ENCODE measurements at regions not wholly inside any gene's neighbourhood (a gene's known extent, or its start where the extent isn't known, plus 50 kb on each side); places are given as distances from the start of the nearest gene placed in this dataset.

DNA sequence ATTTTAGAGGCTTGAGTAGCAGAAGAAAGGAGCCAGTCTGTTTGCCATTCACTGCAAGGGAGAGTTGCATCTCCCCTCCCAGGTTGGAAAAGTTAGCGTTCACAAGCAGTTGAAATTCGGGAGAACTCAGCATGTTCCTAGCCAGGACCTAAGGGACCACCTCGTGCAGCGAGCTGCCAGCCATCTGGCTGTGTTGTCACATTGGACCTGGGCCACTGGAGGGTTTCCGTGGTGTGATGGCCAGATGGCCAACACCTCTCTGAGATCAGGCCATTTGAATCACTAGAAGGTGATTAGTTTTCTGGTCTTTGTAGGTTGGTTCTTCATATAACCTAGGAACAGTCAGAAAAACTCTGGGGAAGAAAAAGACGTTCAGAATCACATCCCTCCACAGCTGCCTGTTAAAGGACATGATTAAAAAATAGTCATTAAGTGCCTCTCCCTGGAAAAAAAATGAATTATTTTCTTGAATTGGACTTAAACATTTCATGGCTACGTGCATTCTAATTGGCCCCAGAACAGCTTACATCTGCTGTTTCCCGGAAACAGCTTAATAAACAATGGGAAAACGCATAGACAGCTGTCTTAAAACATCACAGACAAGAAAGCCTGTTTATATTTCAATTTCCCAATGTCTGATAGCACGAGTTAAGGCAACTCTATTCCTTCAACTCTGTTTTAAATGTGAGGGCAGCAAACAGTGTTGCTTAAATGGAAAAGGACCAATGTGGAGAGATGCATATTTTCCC is 303.9 kb downstream of the TENT4A start:
- no peak for TF ChIP-seq SIN3A (IDR thresholded peaks at IDR 0.05; ENCODE audit: borderline replicate concordance, insufficient read depth, low read length)
- TF ChIP-seq FOXP2 (optimal IDR thresholded peaks at IDR 0.05; ENCODE audit: borderline replicate concordance, extremely low read depth, extremely low read length, insufficient read depth): no peak
- no peak for TF ChIP-seq POLR2AphosphoS5 (IDR thresholded peaks at IDR 0.05; ENCODE audit: low read depth, low read length)
- TF ChIP-seq TAF1 (IDR thresholded peaks at IDR 0.05; ENCODE audit: borderline replicate concordance, insufficient read depth, low read length): no peak
- no peak for TF ChIP-seq REST (IDR thresholded peaks at IDR 0.05; ENCODE audit: insufficient read depth in 1 of 2, low read depth in 2 of 2, low read length in 2 of 2)

GRCh38 chr5:7018198-7018597 is 305.0 kb downstream of the TENT4A start:
- TF ChIP-seq POLR2AphosphoS5 (IDR thresholded peaks at IDR 0.05; ENCODE audit: low read depth, low read length) (no peak), REST (IDR thresholded peaks at IDR 0.05; ENCODE audit: insufficient read depth in 1 of 2, low read depth in 2 of 2, low read length in 2 of 2) (no peak), TAF1 (IDR thresholded peaks at IDR 0.05; ENCODE audit: borderline replicate concordance, insufficient read depth, low read length) (no peak), FOXP2 (optimal IDR thresholded peaks at IDR 0.05; ENCODE audit: borderline replicate concordance, extremely low read depth, extremely low read length, insufficient read depth) (no peak), SIN3A (IDR thresholded peaks at IDR 0.05; ENCODE audit: borderline replicate concordance, insufficient read depth, low read length) (no peak)

DNA sequence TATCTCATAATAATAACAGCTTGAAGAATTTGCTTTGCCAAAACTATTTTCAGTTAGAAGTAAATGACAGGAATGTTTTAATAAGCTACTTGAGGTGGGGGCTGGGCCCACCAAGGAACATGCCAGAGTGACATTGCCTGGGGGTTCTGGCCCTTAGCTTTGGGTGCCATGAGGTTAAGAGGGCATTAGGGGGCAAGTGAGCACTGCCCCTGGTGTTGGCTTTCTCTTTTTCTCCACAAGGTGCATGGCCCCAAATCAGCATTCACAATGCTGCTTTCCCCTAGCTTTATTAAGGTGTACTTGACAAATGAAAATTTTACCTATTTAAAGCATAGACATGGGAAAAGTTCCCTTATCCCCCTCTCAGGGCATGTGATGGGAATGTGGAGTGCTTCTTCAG is 305.4 kb downstream of the TENT4A start:
- TF ChIP-seq POLR2AphosphoS5 (IDR thresholded peaks at IDR 0.05; ENCODE audit: low read depth, low read length) (no peak), REST (IDR thresholded peaks at IDR 0.05; ENCODE audit: insufficient read depth in 1 of 2, low read depth in 2 of 2, low read length in 2 of 2) (no peak), SIN3A (IDR thresholded peaks at IDR 0.05; ENCODE audit: borderline replicate concordance, insufficient read depth, low read length) (no peak), TAF1 (IDR thresholded peaks at IDR 0.05; ENCODE audit: borderline replicate concordance, insufficient read depth, low read length) (no peak)

GRCh38 chr5:7036192-7036835 is 323.1 kb downstream of the TENT4A start:
- TF ChIP-seq SIN3A (IDR thresholded peaks at IDR 0.05; ENCODE audit: borderline replicate concordance, insufficient read depth, low read length) (no peak), REST (IDR thresholded peaks at IDR 0.05; ENCODE audit: insufficient read depth in 1 of 2, low read depth in 2 of 2, low read length in 2 of 2) (no peak), POLR2AphosphoS5 (IDR thresholded peaks at IDR 0.05; ENCODE audit: low read depth, low read length) (no peak), TAF1 (IDR thresholded peaks at IDR 0.05; ENCODE audit: borderline replicate concordance, insufficient read depth, low read length) (no peak), FOXP2 (optimal IDR thresholded peaks at IDR 0.05; ENCODE audit: borderline replicate concordance, extremely low read depth, extremely low read length, insufficient read depth) (no peak)
